Psoas muscle (tissue), 7 donors: ENCODE measurements at regions not wholly inside any gene's neighbourhood (a gene's known extent, or its start where the extent isn't known, plus 50 kb on each side); places are given as distances from the start of the nearest gene placed in this dataset.

Experiments
- ATAC-seq, 4 donors: fragments of 200-7000 bp; cut with Tn5 transposase; one replicate each; pipeline ENCODE4 v1.9.1; 2020; ENCODE audit warnings: moderate library complexity in 3 of 4, mild to moderate bottlenecking in 2 of 4
- DNase-seq, 2 donors: peaks; one replicate each; pipeline ENCODE4 v3.0.0-alpha.2; 2020
- H3K27ac ChIP-seq: fragments of 200-600 bp; one replicate; pipeline ENCODE4 v1.8.0; 2022
- H3K27me3 ChIP-seq, 3 donors: fragments of 200-600 bp in 1 of 3; one replicate each; pipeline versions ENCODE4 v1.6.1 to v1.8.0; 2013 to 2022; ENCODE audit warnings: low read length in 2 of 3, mild to moderate bottlenecking in 2 of 3, moderate library complexity in 1 of 3; ENCODE audit not compliant: insufficient read depth in 3 of 3
- H3K36me3 ChIP-seq, 2 donors: fragments of 200-600 bp in 1 of 2; one replicate each; pipeline versions ENCODE4 v1.6.1 to v1.8.0; 2013 to 2022; ENCODE audit warnings: low read depth in 1 of 2, mild to moderate bottlenecking in 1 of 2, moderate library complexity in 1 of 2; ENCODE audit not compliant: insufficient read depth in 1 of 2
- H3K4me1 ChIP-seq: fragments of 200-600 bp; one replicate; pipeline ENCODE4 v1.8.0; 2022
- H3K4me3 ChIP-seq: fragments of 200-600 bp; one replicate; pipeline ENCODE4 v1.8.0; 2022; ENCODE audit warnings: mild to moderate bottlenecking
- H3K9me3 ChIP-seq: fragments of 200-600 bp; one replicate; pipeline ENCODE4 v1.8.0; 2022
- WGBS, 3 donors: extraction: QIAGEN DNeasy Blood & Tissue Kit; methylation state at CpG; one replicate each; pipeline versions ENCODE4 v1.1.6 to v1.1.7; 2013; 5-methylcytosine and 5-hydroxymethylcytosine counted together
- intact Hi-C, 2 donors: fragments of 100-400 bp; cut with DNase I; formaldehyde crosslinking; loops; one replicate each; pipeline versions ENCODE4 v1.11.0 to v1.14.2; 2022
- TF ChIP-seq, protein P1 (sequence below): fragments of 200-600 bp; IDR thresholded peaks from one replicate; pipeline ENCODE4 v1.8.0; 2022; ENCODE audit warnings: antibody characterized with exemption
- donor health status: healthy with polysubstance abuse.
- donor health status: DM: no; HTN: no; CAD: no; lungs with moderate emphysema.
- donor health status: Bipolar disorder and iron deficiency.
- donor health status: healthy.
- donor health status: DM: yes; HTN: yes; CAD: no.
- donor health status: DM: no; HTN: no; CAD: no.
- donor health status: DM: yes; HTN: yes; CAD: no.

DNA sequence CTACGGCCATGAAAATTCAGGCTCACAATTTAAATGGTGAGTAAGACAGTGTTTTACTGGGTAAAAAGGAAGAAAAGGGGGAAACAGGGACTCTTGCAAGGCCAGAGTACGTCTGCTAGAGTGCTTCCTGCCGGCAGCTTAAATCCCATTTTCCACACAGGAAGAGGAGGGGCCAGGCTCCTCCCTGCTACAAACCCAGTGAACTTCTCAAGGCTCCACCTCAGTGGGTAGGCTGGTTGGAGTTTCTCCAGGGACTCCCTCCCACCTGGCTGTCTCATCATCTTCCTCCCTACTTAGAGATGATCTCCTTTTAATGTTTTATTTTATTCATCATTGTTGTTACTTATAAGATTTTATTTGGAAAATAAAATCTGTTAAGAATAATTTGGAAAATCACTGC, 62.6 kb upstream of the SEMA3C start:
- ATAC-seq (no peak), DNase-seq (no peak)
- Histone ChIP-seq H3K9me3 (peaks cover 13% of the 10 kb centered on the region), H3K27ac (no peak overlapping the region), H3K4me1 (no peaks in the 10 kb centered on the region), H3K27me3 (no peaks in the 10 kb centered on the region), H3K36me3 (no peaks in the 10 kb centered on the region), H3K4me3 (no peak overlapping the region)
- 67 to 75% (median 70%) methylated on average over 3 of the region's 3 CpGs for WGBS, 3 donors
- TF ChIP-seq, protein P1, sequence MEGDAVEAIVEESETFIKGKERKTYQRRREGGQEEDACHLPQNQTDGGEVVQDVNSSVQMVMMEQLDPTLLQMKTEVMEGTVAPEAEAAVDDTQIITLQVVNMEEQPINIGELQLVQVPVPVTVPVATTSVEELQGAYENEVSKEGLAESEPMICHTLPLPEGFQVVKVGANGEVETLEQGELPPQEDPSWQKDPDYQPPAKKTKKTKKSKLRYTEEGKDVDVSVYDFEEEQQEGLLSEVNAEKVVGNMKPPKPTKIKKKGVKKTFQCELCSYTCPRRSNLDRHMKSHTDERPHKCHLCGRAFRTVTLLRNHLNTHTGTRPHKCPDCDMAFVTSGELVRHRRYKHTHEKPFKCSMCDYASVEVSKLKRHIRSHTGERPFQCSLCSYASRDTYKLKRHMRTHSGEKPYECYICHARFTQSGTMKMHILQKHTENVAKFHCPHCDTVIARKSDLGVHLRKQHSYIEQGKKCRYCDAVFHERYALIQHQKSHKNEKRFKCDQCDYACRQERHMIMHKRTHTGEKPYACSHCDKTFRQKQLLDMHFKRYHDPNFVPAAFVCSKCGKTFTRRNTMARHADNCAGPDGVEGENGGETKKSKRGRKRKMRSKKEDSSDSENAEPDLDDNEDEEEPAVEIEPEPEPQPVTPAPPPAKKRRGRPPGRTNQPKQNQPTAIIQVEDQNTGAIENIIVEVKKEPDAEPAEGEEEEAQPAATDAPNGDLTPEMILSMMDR: no peak
- intact Hi-C loops: no loop called here

DNA sequence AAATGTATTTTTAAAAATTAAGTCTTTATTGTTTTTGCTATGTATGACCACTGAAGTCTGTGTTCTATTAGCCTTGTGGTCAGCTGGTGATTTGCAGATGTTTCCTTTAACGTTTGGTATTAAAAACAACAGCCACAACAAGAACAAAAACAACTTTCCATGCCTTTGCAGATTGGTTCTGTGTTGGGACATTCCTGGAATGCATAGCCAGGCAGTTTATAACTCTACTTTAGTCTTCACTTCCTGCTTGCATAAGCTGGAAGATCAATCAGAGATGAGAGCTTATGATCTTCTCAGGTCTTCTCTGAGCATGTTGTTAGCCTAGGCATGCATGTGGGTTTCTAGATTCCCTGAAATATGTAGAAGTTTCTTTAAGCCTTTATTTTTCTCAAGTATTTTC, 58.9 kb upstream of the SEMA3C start:
- H3K27ac ChIP-seq: no peak overlapping the region
- H3K4me1 ChIP-seq: no peaks in the 10 kb centered on the region
- no peaks in the 10 kb centered on the region for H3K27me3 ChIP-seq
- DNase-seq (no peak), ATAC-seq (no peak)
- H3K36me3 ChIP-seq: no peaks in the 10 kb centered on the region
- H3K4me3 ChIP-seq: no peak overlapping the region
- TF ChIP-seq, protein P1: no peak
- intact Hi-C loops: no loop called here
- peaks cover 13% of the 10 kb centered on the region for H3K9me3 ChIP-seq
- 33 to 53% (median 50%) methylated on average over 1 of the region's 1 CpG for WGBS, 3 donors

DNA sequence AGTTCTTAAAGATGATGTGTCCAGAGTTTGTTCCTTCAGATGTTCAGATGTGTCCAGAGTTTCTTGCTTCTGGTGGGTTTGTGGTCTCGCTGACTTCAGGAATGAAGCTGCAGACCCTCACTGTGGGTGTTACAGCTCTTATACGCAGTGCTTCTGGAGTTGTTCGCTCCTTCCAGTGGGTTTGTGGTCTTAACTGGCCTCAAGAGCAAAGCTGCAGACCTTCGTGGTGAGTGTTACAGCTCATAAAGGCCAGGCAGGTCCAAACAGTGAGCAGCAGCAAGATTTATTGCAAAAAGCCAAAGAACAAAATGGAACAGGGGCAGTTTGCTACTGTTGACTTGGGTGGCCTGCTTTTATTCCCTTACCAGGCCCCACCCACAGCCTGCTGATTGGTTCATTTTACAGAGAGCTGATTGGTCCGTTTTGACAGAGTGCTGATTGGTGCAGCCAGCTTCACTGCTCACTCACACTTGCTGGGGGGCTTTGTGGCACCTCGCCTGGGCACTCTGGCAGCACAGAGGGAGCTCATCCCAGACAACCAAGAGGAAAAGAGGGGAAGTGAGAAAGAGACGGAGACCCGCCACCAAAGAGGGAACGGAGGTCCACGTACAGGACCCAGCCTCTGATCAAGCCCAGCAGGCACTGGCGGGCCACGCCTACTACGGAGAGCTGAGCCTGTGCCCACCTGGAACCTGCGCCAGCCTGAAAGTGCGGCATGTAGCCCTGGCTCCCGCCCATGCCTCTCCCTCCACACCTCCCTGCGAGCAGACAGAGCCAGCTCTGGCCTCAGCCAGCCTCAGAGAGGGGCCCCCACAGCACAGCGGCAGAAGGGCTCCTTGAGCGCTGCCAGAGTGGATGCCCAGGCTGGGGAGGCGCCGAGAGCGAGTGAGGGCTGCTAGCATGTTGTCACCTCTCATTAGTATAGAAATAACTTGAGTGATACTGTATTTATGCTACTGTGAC, 55.8 kb upstream of the SEMA3C start:
- intact Hi-C loops: no loop called here
- TF ChIP-seq, protein P1: no peak
- Histone ChIP-seq H3K4me1 (peaks cover 7% of the 10 kb centered on the region), H3K36me3 (no peaks in the 10 kb centered on the region), H3K27me3 (no peaks in the 10 kb centered on the region), H3K4me3 (no peak overlapping the region), H3K27ac (no peak overlapping the region), H3K9me3 (peaks cover 13% of the 10 kb centered on the region)
- 90 to 95% (median 92%) methylated on average over 17 to 22 of the region's 22 CpGs for WGBS, 3 donors
- ATAC-seq (no peak), DNase-seq (no peak)

DNA sequence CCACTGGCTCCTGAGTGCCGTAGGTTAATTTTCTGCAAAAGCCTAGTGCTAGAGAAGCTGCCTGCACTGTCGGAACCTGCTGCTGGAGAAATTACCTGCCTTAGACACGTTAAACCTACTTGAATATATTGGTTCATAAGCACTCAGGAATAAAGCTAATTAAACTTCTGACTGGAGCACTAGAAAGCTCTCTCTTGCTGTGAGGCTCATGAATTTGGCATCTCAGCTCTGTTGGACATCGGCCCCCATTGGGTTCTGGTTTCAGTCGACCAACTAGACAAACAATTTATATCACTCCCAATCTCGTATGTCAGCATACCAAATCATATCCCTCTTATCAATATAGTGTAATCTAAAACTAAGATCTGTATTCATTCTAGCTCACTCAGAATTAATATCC, 52.4 kb upstream of the SEMA3C start:
- Histone ChIP-seq H3K4me3 (no peak overlapping the region), H3K4me1 (peaks cover 7% of the 10 kb centered on the region), H3K9me3 (no peaks in the 10 kb centered on the region), H3K36me3 (no peaks in the 10 kb centered on the region), H3K27me3 (no peaks in the 10 kb centered on the region), H3K27ac (no peak overlapping the region)
- DNase-seq (no peak), ATAC-seq (no peak)
- 50 to 61% (median 51%) methylated on average over 6 of the region's 6 CpGs for WGBS, 3 donors
- TF ChIP-seq, protein P1: no peak
- intact Hi-C loops: no loop called here
